ENCODE measurements at regions not wholly inside any gene's neighbourhood (a gene's known extent, or its start where the extent isn't known, plus 50 kb on each side); places are given as distances from the start of the nearest gene placed in this dataset.

- H3K27ac Mint-ChIP-seq, result no peak overlapping the region
- H3K4me3 Mint-ChIP-seq, result no peak overlapping the region
- H3K27me3 Mint-ChIP-seq (ENCODE audit: low read depth), result no peaks in the 10 kb centered on the region
- peaks cover 21% of the 10 kb centered on the region for H3K4me1 Mint-ChIP-seq
- H3K36me3 Mint-ChIP-seq, result no peaks in the 10 kb centered on the region
- no peaks in the 10 kb centered on the region for H3K9me3 Mint-ChIP-seq
- no peak for TF ChIP-seq CTCF (IDR thresholded peaks at IDR 0.05; ENCODE audit: unreplicated experiment)
- no peak for DNase-seq (ENCODE audit: low spot score in 2 of 2, unreplicated experiment in 2 of 2)
Observed at GRCh38 chr13:73832825-73833224, 301.4 kb downstream of the KLF12 start.

GRCh38 chr13:73832128-73832588, 302.0 kb downstream of the KLF12 start:
- Mint-ChIP-seq H3K27ac (peak overlapping the region; percentile 61), H3K4me3 (no peak overlapping the region), H3K36me3 (no peaks in the 10 kb centered on the region), H3K9me3 (no peaks in the 10 kb centered on the region), H3K27me3 (ENCODE audit: low read depth) (no peaks in the 10 kb centered on the region), H3K4me1 (peaks cover 21% of the 10 kb centered on the region)
- no peak for TF ChIP-seq CTCF (IDR thresholded peaks at IDR 0.05; ENCODE audit: unreplicated experiment)
- no peak for DNase-seq (ENCODE audit: low spot score in 2 of 2, unreplicated experiment in 2 of 2)

- Mint-ChIP-seq H3K27ac (no peak overlapping the region), H3K4me3 (no peak overlapping the region), H3K4me1 (peaks cover 21% of the 10 kb centered on the region), H3K9me3 (peaks cover 10% of the 10 kb centered on the region), H3K36me3 (peaks cover 8% of the 10 kb centered on the region), H3K27me3 (ENCODE audit: low read depth) (no peaks in the 10 kb centered on the region)
- no peak for TF ChIP-seq CTCF (IDR thresholded peaks at IDR 0.05; ENCODE audit: unreplicated experiment)
- no peak for DNase-seq (ENCODE audit: low spot score in 2 of 2, unreplicated experiment in 2 of 2)
Observed at GRCh38 chr13:73829416-73829815, 304.8 kb downstream of the KLF12 start.

- H3K27me3 Mint-ChIP-seq (ENCODE audit: low read depth), result no peaks in the 10 kb centered on the region
- no peak for TF ChIP-seq CTCF (IDR thresholded peaks at IDR 0.05; ENCODE audit: unreplicated experiment)
- no peak overlapping the region for H3K27ac Mint-ChIP-seq
- H3K9me3 Mint-ChIP-seq, result peaks cover 10% of the 10 kb centered on the region
- no peak for DNase-seq (ENCODE audit: low spot score in 2 of 2, unreplicated experiment in 2 of 2)
- peaks cover 21% of the 10 kb centered on the region for H3K4me1 Mint-ChIP-seq
- peaks cover 8% of the 10 kb centered on the region for H3K36me3 Mint-ChIP-seq
- no peak overlapping the region for H3K4me3 Mint-ChIP-seq
Observed at GRCh38 chr13:73828811-73829210, 305.4 kb downstream of the KLF12 start.

- DNase-seq (ENCODE audit: low spot score in 2 of 2, unreplicated experiment in 2 of 2), result no peak
- H3K36me3 Mint-ChIP-seq, result peaks cover 8% of the 10 kb centered on the region
- H3K27me3 Mint-ChIP-seq (ENCODE audit: low read depth), result no peaks in the 10 kb centered on the region
- H3K27ac Mint-ChIP-seq, result no peak overlapping the region
- H3K4me1 Mint-ChIP-seq, result peaks cover 12% of the 10 kb centered on the region
- H3K9me3 Mint-ChIP-seq, result peaks cover 10% of the 10 kb centered on the region
- no peak overlapping the region for H3K4me3 Mint-ChIP-seq
- no peak for TF ChIP-seq CTCF (IDR thresholded peaks at IDR 0.05; ENCODE audit: unreplicated experiment)
Observed at GRCh38 chr13:73827434-73827833, 306.8 kb downstream of the KLF12 start.

GRCh38 chr13:73825143-73825542, 309.1 kb downstream of the KLF12 start:
- no peak for DNase-seq (ENCODE audit: low spot score in 2 of 2, unreplicated experiment in 2 of 2)
- peaks cover 24% of the 10 kb centered on the region for H3K9me3 Mint-ChIP-seq
- peaks cover 11% of the 10 kb centered on the region for H3K36me3 Mint-ChIP-seq
- no peak overlapping the region for H3K4me3 Mint-ChIP-seq
- no peaks in the 10 kb centered on the region for H3K27me3 Mint-ChIP-seq (ENCODE audit: low read depth)
- H3K4me1 Mint-ChIP-seq, result peaks cover 7% of the 10 kb centered on the region
- no peak for TF ChIP-seq CTCF (IDR thresholded peaks at IDR 0.05; ENCODE audit: unreplicated experiment)
- H3K27ac Mint-ChIP-seq, result no peak overlapping the region

Data from mesothelial cell of epicardium (in vitro differentiated cells).